Nephron (organoid): ENCODE measurements at regions not wholly inside any gene's neighbourhood (a gene's known extent, or its start where the extent isn't known, plus 50 kb on each side); places are given as distances from the start of the nearest gene placed in this dataset.

Experiments used
- H3K27ac Mint-ChIP-seq, 3 experiments: 2 replicates each; pipeline ENCODE4 v1.8.0; 2020; ENCODE audit warnings: mixed read lengths in 3 of 3, mild to moderate bottlenecking in 2 of 3, moderate library complexity in 1 of 3
- H3K27me3 Mint-ChIP-seq: 2 replicates; pipeline ENCODE4 v1.8.0; 2021; ENCODE audit warnings: low read depth, mild to moderate bottlenecking, moderate library complexity, mixed read lengths
- H3K36me3 Mint-ChIP-seq: 2 replicates; pipeline ENCODE4 v1.8.0; 2020; ENCODE audit warnings: low read depth, mixed read lengths
- H3K4me1 Mint-ChIP-seq: 2 replicates; pipeline ENCODE4 v1.8.0; 2020; ENCODE audit warnings: mixed read lengths
- H3K4me3 Mint-ChIP-seq, 3 experiments: 2 replicates each; pipeline ENCODE4 v1.8.0; 2020; ENCODE audit warnings: mild to moderate bottlenecking in 3 of 3, mixed read lengths in 3 of 3, moderate library complexity in 2 of 3
- H3K9me3 Mint-ChIP-seq: 2 replicates; pipeline ENCODE4 v1.8.0; 2020; ENCODE audit warnings: mixed read lengths
- TF ChIP-seq, protein P1 (sequence below), 3 experiments: fragments of 200-600 bp; sonication (generic); IDR thresholded peaks; one replicate each; pipeline ENCODE4 v1.5.0; 2021; ENCODE audit warnings: antibody characterized with exemption in 3 of 3; ENCODE audit not compliant: unreplicated experiment in 3 of 3

DNA sequence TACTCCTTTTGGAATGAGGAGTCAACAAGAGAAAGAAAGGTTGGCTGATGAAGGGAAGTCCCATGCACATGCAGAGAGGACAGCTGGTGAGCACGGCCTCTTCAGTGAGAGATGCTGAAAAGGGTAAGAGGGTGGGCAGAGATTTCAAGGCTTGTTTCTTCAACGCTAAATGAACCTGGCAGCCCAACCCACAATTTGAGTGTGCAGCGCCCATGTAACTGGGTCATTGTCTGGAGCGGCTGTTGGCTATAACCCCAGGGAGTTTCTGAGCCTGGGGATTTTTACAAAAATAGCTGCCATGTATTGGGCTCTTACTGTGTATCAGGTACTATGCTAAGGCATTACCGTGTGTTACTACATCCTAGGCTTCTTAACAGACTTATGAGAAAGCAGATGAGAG, 594.1 kb downstream of the ETS1 start:
- H3K36me3 Mint-ChIP-seq = no peaks in the 10 kb centered on the region
- TF ChIP-seq, protein P1, sequence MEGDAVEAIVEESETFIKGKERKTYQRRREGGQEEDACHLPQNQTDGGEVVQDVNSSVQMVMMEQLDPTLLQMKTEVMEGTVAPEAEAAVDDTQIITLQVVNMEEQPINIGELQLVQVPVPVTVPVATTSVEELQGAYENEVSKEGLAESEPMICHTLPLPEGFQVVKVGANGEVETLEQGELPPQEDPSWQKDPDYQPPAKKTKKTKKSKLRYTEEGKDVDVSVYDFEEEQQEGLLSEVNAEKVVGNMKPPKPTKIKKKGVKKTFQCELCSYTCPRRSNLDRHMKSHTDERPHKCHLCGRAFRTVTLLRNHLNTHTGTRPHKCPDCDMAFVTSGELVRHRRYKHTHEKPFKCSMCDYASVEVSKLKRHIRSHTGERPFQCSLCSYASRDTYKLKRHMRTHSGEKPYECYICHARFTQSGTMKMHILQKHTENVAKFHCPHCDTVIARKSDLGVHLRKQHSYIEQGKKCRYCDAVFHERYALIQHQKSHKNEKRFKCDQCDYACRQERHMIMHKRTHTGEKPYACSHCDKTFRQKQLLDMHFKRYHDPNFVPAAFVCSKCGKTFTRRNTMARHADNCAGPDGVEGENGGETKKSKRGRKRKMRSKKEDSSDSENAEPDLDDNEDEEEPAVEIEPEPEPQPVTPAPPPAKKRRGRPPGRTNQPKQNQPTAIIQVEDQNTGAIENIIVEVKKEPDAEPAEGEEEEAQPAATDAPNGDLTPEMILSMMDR (IDR thresholded peaks at IDR 0.05; ENCODE audit: unreplicated experiment in 3 of 3) = no peak
- H3K4me3 Mint-ChIP-seq = no peak overlapping the region
- peaks cover 5% of the 10 kb centered on the region for H3K27me3 Mint-ChIP-seq
- H3K4me1 Mint-ChIP-seq = no peaks in the 10 kb centered on the region
- H3K27ac Mint-ChIP-seq = no peak overlapping the region
- H3K9me3 Mint-ChIP-seq = no peaks in the 10 kb centered on the region

DNA sequence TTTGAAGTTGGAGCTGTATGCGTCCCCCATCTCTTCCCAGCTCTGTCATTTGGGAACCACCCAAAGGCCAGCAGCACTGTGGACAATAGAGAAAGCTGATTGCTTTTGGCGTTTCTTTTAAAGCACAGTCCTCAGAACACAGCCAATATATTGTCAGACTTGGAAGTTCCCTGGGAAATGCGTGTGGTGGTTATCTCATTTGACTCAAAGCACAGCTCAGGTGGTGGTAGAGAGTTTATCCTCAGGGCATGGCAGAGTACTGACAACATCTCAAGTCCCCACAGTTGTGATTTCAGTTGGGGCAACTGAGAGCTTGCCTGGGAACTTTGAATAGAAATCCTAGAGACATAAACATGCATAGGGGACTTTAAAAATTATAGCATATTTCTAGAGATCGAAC, 601.3 kb downstream of the ETS1 start:
- no peak overlapping the region for H3K27ac Mint-ChIP-seq
- peaks cover 19% of the 10 kb centered on the region for H3K9me3 Mint-ChIP-seq

DNA sequence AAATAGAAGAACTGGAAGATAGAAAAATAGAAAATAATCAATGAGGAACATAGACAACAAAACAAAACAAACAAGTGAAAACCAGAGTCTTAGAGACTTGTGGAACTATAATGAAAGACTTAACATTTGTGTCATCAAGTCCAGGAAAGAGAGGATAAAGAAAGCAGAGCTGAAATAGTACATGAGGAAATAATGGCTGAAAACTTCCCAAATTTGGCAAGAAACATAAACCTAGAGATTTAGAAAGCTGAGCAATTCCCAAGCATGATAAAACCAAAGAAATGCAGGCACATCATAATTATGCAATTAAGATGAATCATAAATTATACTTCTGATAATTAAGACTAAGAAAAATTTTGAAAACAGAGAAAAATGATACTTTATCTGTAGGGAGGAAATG, 614.5 kb downstream of the ETS1 start:
- Mint-ChIP-seq H3K36me3 (no peaks in the 10 kb centered on the region), H3K4me1 (no peaks in the 10 kb centered on the region), H3K27ac (no peak overlapping the region), H3K9me3 (peaks cover 17% of the 10 kb centered on the region), H3K4me3 (no peak overlapping the region), H3K27me3 (no peaks in the 10 kb centered on the region)
- TF ChIP-seq, protein P1 (IDR thresholded peaks at IDR 0.05; ENCODE audit: unreplicated experiment in 3 of 3) = no peak

More for the DNA sequence above, 601.3 kb downstream of the ETS1 start:
- TF ChIP-seq, protein P1 (IDR thresholded peaks at IDR 0.05; ENCODE audit: unreplicated experiment in 3 of 3) = no peak
- Mint-ChIP-seq H3K4me3 (no peak overlapping the region), H3K4me1 (no peaks in the 10 kb centered on the region), H3K27me3 (no peaks in the 10 kb centered on the region), H3K36me3 (peaks cover 3% of the 10 kb centered on the region)

DNA sequence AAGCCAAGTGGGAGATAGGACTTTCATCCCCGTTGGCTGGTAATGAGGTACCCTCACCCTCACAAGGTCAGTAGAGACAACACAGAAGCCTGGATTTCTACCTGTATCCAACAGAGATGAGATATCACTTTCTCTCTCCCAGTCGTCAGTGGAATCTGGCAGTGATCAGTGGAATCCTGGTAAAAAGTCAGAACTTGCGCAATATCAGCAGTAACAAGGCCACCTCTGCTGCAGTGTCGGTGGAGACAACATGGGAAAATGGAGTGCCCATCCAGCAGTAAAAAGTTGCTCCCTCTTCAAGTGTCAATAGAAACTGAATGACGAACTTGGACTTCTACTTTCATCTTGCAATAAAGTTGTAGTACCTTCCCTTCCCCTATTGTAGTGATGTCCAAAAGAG, 615.9 kb downstream of the ETS1 start:
- no peak overlapping the region for H3K4me3 Mint-ChIP-seq
- TF ChIP-seq, protein P1 (IDR thresholded peaks at IDR 0.05; ENCODE audit: unreplicated experiment in 3 of 3) = no peak
- no peaks in the 10 kb centered on the region for H3K4me1 Mint-ChIP-seq
- H3K27ac Mint-ChIP-seq = no peak overlapping the region
- peaks cover 11% of the 10 kb centered on the region for H3K9me3 Mint-ChIP-seq
- H3K27me3 Mint-ChIP-seq = no peaks in the 10 kb centered on the region
- H3K36me3 Mint-ChIP-seq = no peaks in the 10 kb centered on the region

DNA sequence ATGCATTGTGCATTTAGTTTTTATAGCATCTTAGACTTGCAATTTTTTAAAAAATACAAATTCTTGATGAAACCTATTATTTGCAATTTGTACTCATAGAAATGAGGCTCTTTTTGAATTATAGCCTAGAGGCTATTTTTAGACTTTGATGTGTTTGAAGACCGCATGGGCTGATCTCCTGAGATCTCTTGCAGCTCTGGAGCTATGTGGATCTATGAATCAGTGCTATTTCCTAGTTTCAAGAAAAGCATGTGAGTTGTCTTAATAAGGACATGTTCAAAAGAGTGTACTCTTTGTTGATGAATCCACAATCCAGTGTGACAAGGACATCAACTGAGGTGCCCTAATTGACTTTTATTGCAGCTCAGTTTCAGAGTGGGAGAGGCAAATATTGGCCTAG, 620.5 kb downstream of the ETS1 start:
- Mint-ChIP-seq H3K27ac (no peak overlapping the region), H3K36me3 (no peaks in the 10 kb centered on the region), H3K4me3 (no peak overlapping the region), H3K27me3 (peaks cover 3% of the 10 kb centered on the region), H3K4me1 (no peaks in the 10 kb centered on the region), H3K9me3 (peaks cover 2% of the 10 kb centered on the region)
- TF ChIP-seq, protein P1 (IDR thresholded peaks at IDR 0.05; ENCODE audit: unreplicated experiment in 3 of 3) = no peak

DNA sequence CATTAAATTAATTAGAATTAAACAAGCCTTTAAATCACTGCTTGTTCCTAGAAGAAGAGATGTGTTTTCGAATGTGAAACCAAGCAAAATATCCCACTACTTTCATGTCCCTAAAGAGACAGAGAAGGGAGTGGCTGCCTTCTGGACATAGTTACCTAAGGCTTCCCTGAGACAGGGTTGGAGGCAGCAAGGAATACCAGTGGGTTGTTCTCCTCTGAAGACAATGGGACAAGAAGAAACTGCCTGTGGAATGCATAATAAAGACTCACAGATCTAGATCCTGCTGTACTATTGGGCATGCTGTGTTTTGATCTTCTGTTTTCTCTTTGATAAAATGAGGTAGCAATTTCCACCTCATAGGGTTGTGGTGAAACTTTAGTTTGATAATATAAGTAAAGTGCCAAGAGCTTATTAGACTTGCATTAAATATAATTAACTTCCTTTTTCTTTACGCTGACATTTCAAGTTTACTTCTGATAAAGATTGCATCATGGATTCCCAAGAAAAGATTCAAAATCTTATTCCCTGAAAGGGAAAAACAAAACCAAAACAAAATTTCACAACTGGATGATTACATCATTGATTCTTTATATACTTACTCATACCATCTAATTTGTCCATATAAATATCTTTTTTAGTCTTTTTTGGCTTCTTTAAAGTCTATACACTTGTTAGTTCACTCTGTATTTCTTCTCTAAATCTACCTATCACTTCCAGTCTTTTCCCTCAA, 621.3 kb downstream of the ETS1 start:
- Mint-ChIP-seq H3K4me1 (peaks cover 1% of the 10 kb centered on the region), H3K4me3 (no peak overlapping the region), H3K27me3 (peaks cover 3% of the 10 kb centered on the region), H3K27ac (no peak overlapping the region), H3K9me3 (no peaks in the 10 kb centered on the region), H3K36me3 (no peaks in the 10 kb centered on the region)
- TF ChIP-seq, protein P1 (IDR thresholded peaks at IDR 0.05; ENCODE audit: unreplicated experiment in 3 of 3) = no peak
